ENCODE measurements at regions not wholly inside any gene's neighbourhood (a gene's known extent, or its start where the extent isn't known, plus 50 kb on each side); places are given as distances from the start of the nearest gene placed in this dataset.
"Not testable (repeated sequence)": the region's sequence is repeated elsewhere in the genome, so short reads cannot be mapped to it uniquely, and the experiment has no call there.

GRCh38 chr2:155539028-155539427, 793.5 kb downstream of the NR4A2 start:
- TF ChIP-seq EZH2 (IDR thresholded peaks at IDR 0.05; ENCODE audit: low read depth, low read length, severe bottlenecking); ZNF274 (IDR thresholded peaks at IDR 0.05; ENCODE audit: borderline replicate concordance, extremely low read depth, low read length); CBX5 (IDR thresholded peaks at IDR 0.05; ENCODE audit: low read depth, low read length); YY1 (IDR thresholded peaks at IDR 0.05; ENCODE audit: low read depth, low read length); CREB1 (IDR thresholded peaks at IDR 0.05); TEAD4 (IDR thresholded peaks at IDR 0.05; ENCODE audit: low read depth, low read length); HDAC6 (IDR thresholded peaks at IDR 0.05; ENCODE audit: low read depth, low read length); CTCF (IDR thresholded peaks at IDR 0.05; ENCODE audit: control extremely low read depth in 1 of 3, insufficient read depth in 1 of 3, low read depth in 1 of 3, low read length in 3 of 3); SP1 (IDR thresholded peaks at IDR 0.05; ENCODE audit: low read depth, low read length); GABPA (IDR thresholded peaks at IDR 0.05; ENCODE audit: borderline replicate concordance, insufficient read depth, low read length); JUN (IDR thresholded peaks at IDR 0.05; ENCODE audit: low read depth, low read length); ATF3 (IDR thresholded peaks at IDR 0.05; ENCODE audit: insufficient read depth, low read depth, low read length); USF2 (IDR thresholded peaks at IDR 0.05; ENCODE audit: low read length); POLR2A (IDR thresholded peaks at IDR 0.05; ENCODE audit: control extremely low read depth in 1 of 2, low read depth in 2 of 2, low read length in 2 of 2): not testable (repeated sequence)

Data from H1 (cell line).